IPS-NIHi11 (cell line): ENCODE measurements at regions not wholly inside any gene's neighbourhood (a gene's known extent, or its start where the extent isn't known, plus 50 kb on each side); places are given as distances from the start of the nearest gene placed in this dataset.

Experiments used
- DNase-seq: peaks from one replicate; pipeline ENCODE4 v3.0.0; 2012; ENCODE audit warnings: mixed read lengths, low spot score

- peak; percentile 38 for DNase-seq
Measured at GRCh38 chr2:239626961-239627592, 226.3 kb upstream of the HDAC4 start.

GRCh38 chr2:239625971-239626734 is 225.3 kb upstream of the HDAC4 start:
- DNase-seq = no peak

- no peak for DNase-seq
Measured at GRCh38 chr2:239625156-239625845, 224.5 kb upstream of the HDAC4 start.

GRCh38 chr2:239621611-239622010 is 220.8 kb upstream of the HDAC4 start:
- DNase-seq = no peak

- DNase-seq = no peak
Measured at GRCh38 chr2:239619369-239619768, 218.5 kb upstream of the HDAC4 start.

- no peak for DNase-seq
Measured at GRCh38 chr2:239616729-239617128, 215.9 kb upstream of the HDAC4 start.

GRCh38 chr2:239612133-239612532 is 211.3 kb upstream of the HDAC4 start:
- no peak for DNase-seq

- DNase-seq = no peak
Measured at GRCh38 chr2:239611222-239611795, 210.5 kb upstream of the HDAC4 start.

- DNase-seq = no peak
Measured at GRCh38 chr2:239610457-239611221, 209.8 kb upstream of the HDAC4 start.

- DNase-seq = no peak
Measured at GRCh38 chr2:239609607-239610310, 208.9 kb upstream of the HDAC4 start.

- DNase-seq = no peak
Measured at GRCh38 chr2:239609162-239609561, 208.3 kb upstream of the HDAC4 start.

GRCh38 chr2:239608723-239609122 is 207.9 kb upstream of the HDAC4 start:
- no peak for DNase-seq

- DNase-seq = no peak
Measured at GRCh38 chr2:239608260-239608659, 207.4 kb upstream of the HDAC4 start.

GRCh38 chr2:239607517-239608191 is 206.8 kb upstream of the HDAC4 start:
- DNase-seq = no peak

- no peak for DNase-seq
Measured at GRCh38 chr2:239606741-239607516, 206.1 kb upstream of the HDAC4 start.

- no peak for DNase-seq
Measured at GRCh38 chr2:239605976-239606375, 205.2 kb upstream of the HDAC4 start.

GRCh38 chr2:239605409-239605808 is 204.6 kb upstream of the HDAC4 start:
- no peak for DNase-seq

- DNase-seq = no peak
Measured at GRCh38 chr2:239604861-239605260, 204.0 kb upstream of the HDAC4 start.

- DNase-seq = no peak
Measured at GRCh38 chr2:239603411-239604356, 202.9 kb upstream of the HDAC4 start.
